ENCODE measurements at regions not wholly inside any gene's neighbourhood (a gene's known extent, or its start where the extent isn't known, plus 50 kb on each side); places are given as distances from the start of the nearest gene placed in this dataset.
"Not testable (repeated sequence)": the region's sequence is repeated elsewhere in the genome, so short reads cannot be mapped to it uniquely, and the experiment has no call there.

DNA sequence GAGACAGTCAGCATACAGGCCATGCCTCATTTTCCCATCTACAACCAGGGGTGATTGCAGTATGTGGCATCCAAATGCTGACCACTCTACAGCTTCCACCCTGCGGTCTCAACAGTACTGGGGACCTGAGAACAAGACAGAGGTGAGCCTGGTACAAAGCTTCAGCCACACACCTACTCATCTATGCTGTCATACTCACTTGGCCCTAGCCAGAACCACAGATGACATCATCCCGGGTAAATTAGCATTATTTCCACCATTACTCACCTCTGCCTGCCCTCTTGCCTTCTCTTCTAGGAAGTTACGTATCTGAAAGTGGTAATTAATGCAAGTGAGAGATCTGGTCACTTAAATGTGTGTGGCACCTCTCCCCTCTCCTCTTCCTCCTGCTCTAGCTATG lies 208.2 kb upstream of the ARL4C start:
- TF ChIP-seq, protein P1, sequence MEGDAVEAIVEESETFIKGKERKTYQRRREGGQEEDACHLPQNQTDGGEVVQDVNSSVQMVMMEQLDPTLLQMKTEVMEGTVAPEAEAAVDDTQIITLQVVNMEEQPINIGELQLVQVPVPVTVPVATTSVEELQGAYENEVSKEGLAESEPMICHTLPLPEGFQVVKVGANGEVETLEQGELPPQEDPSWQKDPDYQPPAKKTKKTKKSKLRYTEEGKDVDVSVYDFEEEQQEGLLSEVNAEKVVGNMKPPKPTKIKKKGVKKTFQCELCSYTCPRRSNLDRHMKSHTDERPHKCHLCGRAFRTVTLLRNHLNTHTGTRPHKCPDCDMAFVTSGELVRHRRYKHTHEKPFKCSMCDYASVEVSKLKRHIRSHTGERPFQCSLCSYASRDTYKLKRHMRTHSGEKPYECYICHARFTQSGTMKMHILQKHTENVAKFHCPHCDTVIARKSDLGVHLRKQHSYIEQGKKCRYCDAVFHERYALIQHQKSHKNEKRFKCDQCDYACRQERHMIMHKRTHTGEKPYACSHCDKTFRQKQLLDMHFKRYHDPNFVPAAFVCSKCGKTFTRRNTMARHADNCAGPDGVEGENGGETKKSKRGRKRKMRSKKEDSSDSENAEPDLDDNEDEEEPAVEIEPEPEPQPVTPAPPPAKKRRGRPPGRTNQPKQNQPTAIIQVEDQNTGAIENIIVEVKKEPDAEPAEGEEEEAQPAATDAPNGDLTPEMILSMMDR (IDR thresholded peaks at IDR 0.05; ENCODE audit: control extremely low read depth, extremely low read depth, low read depth, missing control alignments): no peak
- ChIA-PET CTCF (interaction anchor here (0.8 kb wide), 1 partner anchor 29 kb away, joined by 3 read pairs; no protein-coding TSS in a partner anchor), POLR2A (no interaction called here)
- no peak for DNase-seq (ENCODE audit: extremely low spot score)

DNA sequence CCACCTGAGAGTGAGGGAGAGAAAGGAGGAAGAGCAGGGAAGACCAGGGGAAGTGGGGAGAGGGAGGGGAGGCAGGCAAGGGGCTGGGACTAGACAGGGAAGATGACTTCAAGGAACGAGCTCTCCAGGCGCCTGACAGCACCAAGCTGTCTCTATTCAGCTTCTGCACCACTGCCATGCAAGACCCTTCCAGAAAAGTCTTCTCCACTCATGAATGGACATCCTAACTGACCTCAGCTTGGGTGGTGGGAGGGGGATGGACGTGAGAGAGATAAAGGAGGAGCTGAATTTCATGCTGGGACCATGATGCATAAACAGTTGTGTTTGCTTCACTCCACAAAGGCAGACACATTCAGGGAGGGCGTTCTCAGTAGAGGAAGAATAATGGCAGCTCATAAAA lies 206.4 kb upstream of the ARL4C start:
- CTCF ChIA-PET: no interaction called here
- POLR2A ChIA-PET: no interaction called here
- TF ChIP-seq, protein P1 (IDR thresholded peaks at IDR 0.05; ENCODE audit: control extremely low read depth, extremely low read depth, low read depth, missing control alignments): no peak
- DNase-seq (ENCODE audit: extremely low spot score): no peak

DNA sequence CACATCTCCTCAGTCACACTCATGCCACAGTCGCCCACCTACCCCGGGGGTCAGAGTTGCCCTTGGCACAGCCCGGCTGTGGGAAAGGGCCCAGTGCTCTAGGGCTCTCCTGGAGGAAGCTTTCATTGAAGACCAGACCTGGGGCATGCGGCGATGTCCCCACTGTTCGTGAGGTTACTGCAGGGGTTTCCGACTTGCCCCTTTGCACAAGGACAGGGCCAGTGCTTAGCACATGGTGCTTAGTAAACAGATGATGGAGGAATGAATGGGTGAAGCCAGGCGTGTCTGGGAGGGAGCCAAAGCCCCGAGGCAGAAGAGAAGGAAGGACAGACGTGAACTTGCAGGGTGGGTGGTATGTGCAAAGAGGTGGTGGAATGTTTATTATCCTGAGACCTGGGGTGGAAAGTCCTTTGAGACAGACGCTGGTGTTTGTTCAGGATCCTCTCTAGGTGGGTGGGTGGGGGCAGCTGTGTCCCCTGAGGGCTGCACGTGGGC lies 205.9 kb upstream of the ARL4C start:
- ChIA-PET CTCF (no interaction called here), POLR2A (no interaction called here)
- TF ChIP-seq, protein P1 (IDR thresholded peaks at IDR 0.05; ENCODE audit: control extremely low read depth, extremely low read depth, low read depth, missing control alignments): no peak
- no peak for DNase-seq (ENCODE audit: extremely low spot score)

DNA sequence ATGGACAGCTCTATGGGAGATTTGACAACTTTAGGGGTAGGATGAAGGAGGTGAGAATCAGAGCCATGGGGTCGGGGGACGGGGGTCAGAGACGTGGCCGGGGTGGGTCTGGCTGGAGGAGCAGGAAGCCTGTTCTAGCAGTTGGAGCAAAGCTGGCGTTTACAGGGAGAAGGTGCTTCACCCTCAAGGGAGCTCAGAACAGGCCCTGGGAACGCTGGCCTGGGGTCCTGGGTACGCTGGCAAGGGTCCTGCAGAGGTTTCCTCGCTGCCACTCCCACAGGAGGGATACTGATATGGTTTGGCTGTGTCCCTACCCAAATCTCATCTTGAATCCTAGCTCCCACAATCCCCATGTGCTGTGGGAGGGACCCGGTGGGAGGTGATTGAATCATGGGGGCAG lies 205.0 kb upstream of the ARL4C start:
- CTCF ChIA-PET: no interaction called here
- DNase-seq (ENCODE audit: extremely low spot score): no peak
- POLR2A ChIA-PET: no interaction called here
- TF ChIP-seq, protein P1 (IDR thresholded peaks at IDR 0.05; ENCODE audit: control extremely low read depth, extremely low read depth, low read depth, missing control alignments): no peak

DNA sequence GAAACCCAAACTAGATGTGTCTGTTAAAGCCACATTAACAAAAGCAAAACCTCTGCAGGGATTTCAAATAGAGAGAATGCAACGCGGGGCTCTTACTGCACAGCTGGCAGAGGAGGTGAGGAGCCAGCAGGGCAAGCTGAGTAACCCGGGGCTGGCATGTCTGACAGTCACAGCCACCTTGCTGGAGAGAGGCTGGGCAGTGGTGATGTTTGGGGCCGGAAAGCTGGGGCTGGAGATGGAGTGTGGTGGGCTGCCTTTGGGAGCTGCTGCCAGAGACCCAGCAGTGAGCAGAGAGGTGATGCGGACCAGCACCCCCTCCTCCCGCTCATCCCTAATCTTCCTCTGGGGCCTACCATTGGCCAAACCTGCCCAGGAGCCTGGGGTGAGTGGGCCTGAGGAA lies 204.5 kb upstream of the ARL4C start:
- CTCF ChIA-PET: no interaction called here

DNA sequence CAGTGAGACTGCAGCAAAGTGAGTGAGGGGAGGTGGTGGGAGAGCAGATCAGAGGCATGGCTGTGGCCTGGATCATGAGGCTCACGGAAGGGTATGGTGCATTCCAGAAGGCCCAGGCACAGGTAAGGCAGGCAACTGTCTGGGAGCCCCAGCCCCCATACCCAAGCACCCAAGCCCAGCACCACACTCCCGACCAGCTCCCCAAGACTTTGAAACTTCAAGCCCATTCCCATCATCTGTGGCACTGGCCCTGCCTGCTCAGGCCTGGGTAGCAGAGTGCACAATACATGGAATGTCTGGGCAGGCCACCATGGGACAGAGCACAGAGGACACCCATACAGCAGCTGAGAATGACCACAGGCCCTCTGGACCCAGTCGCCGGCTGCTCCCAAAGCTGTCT lies 202.6 kb upstream of the ARL4C start:
- ChIA-PET CTCF (no interaction called here), POLR2A (no interaction called here)
- TF ChIP-seq, protein P1 (IDR thresholded peaks at IDR 0.05; ENCODE audit: control extremely low read depth, extremely low read depth, low read depth, missing control alignments): no peak
- no peak for DNase-seq (ENCODE audit: extremely low spot score)

More for the DNA sequence above, 204.5 kb upstream of the ARL4C start:
- POLR2A ChIA-PET: no interaction called here
- DNase-seq (ENCODE audit: extremely low spot score): no peak
- TF ChIP-seq, protein P1 (IDR thresholded peaks at IDR 0.05; ENCODE audit: control extremely low read depth, extremely low read depth, low read depth, missing control alignments): no peak

DNA sequence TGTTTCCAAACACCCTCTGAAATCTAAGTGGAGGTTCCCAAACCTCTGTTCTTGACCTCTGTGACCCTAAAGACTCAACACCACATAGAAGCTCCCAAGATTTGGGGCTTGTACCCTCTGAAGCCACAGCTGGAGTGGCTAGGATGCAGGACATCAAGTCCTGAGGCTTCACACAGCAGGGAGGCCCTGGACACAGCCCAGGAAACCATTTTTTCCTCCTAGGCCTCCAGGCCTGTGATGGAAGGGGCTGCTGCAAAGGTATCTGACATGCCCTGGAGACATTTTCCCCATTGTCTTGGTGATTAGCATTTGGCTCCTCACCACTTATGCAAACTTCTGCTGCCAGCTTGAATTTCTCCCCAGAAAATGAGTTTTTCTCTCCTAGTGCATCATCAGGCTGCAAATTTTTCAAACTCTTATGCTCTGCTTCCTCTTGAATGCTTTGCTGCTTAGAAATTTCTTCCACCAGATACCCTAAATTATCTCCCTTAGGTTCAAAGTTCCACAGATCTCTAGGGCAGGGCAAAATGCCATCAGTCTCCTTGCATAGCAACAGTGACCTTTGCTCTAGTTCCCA lies 200.5 kb upstream of the ARL4C start:
- DNase-seq (ENCODE audit: extremely low spot score); CTCF ChIA-PET; POLR2A ChIA-PET: not testable (repeated sequence)

Data from GM10248 (cell line).